ENCODE measurements at regions not wholly inside any gene's neighbourhood (a gene's known extent, or its start where the extent isn't known, plus 50 kb on each side); places are given as distances from the start of the nearest gene placed in this dataset.
"Not testable (repeated sequence)": the region's sequence is repeated elsewhere in the genome, so short reads cannot be mapped to it uniquely, and the experiment has no call there.

DNA sequence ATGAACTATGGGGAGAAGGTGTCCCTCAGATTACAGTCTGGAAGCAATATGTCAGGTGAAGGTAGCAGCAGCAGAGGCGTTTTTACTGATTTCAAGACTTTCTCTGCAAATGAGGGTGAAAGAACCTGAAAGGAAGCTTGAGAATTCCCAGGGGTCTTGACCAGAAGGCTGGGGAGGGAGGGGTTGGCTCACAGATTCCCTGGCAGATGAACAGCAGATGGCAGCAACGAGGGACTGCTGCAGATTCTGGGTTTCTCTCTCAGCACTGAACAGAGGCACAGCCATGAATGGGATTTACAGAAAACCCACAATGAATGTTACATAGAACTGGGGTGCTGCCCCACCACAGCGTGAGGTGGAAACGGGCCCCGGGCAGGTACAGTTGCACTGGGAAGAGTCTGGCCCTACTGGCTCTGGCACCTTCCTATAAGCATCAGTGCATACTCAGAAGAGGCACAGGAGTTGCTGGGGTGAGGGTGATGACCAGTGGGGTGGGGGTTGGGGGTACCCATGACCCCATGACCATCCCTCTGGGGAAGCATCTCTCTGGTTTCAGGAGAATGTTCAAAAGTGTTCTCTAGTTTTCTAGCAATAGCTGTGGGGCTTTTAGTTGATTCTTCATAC, 317.8 kb downstream of the SH2D4B start:
- DNase-seq (ENCODE audit: extremely low read depth in 1 of 2, low read depth in 1 of 2), result no peak

- no peak for DNase-seq (ENCODE audit: extremely low read depth in 1 of 2, low read depth in 1 of 2)
Observed at GRCh38 chr10:80856186-80856585, 318.5 kb downstream of the SH2D4B start.

GRCh38 chr10:80859279-80859678, 321.6 kb downstream of the SH2D4B start:
- DNase-seq (ENCODE audit: extremely low read depth in 1 of 2, low read depth in 1 of 2), result not testable (repeated sequence)

DNA sequence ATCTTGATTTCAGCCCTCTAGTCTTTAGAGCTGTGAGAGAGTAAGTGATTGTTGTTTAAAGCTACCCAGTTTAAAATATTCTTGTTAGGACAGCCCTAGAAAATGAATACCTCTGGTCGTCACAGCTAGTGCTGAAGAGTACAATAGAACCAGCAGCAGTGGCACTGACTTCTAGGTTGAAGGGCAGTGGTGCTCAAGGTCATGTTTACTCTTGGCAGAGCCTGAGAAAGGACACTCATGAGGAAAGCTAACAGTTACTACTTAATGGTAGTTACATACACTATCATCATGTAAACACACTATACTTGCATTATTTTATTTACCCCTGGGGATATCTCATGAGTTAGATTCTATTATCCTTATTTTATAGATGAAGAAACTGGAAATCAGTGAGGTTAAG, 323.0 kb downstream of the SH2D4B start:
- DNase-seq (ENCODE audit: extremely low read depth in 1 of 2, low read depth in 1 of 2), result no peak

- no peak for DNase-seq (ENCODE audit: extremely low read depth in 1 of 2, low read depth in 1 of 2)
Observed at GRCh38 chr10:80861882-80862281, 324.2 kb downstream of the SH2D4B start.

DNA sequence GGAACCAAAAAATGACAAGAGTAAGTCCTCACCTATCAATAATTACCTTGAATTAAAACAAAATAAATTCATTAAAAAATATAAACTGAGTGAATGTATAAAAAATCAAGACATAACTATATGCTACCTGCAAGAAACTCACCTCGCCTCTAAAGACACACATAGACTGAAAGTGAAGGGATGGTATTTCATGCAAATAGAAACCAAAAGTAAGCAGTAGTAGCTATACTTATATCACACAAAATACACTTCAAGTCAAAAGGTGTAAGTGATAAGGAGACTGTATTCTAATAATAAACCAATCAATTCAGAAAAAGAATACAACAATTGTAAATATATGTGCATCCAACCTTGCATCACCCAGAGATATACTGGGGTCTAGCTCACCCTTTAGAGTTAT, 332.6 kb downstream of the SH2D4B start:
- no peak for DNase-seq (ENCODE audit: extremely low read depth in 1 of 2, low read depth in 1 of 2)

DNA sequence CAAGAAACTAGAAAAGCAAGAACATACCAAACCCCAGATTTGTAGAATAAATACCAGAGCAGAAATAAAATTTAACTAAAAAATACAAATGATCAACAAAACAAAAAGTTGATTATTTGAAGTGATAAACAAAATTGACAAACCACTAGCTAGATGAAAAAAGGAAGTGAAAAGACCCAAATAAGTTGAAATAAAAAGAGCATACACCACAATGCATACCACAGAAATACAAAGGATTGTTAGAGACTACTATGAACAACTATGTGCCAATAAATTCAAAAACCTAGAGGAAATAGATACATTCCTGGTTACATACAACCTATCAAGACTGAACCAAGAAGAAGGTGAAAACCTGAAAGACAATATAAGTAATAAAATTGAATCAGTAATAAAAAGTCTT, 333.4 kb downstream of the SH2D4B start:
- DNase-seq (ENCODE audit: extremely low read depth in 1 of 2, low read depth in 1 of 2), result no peak

DNA sequence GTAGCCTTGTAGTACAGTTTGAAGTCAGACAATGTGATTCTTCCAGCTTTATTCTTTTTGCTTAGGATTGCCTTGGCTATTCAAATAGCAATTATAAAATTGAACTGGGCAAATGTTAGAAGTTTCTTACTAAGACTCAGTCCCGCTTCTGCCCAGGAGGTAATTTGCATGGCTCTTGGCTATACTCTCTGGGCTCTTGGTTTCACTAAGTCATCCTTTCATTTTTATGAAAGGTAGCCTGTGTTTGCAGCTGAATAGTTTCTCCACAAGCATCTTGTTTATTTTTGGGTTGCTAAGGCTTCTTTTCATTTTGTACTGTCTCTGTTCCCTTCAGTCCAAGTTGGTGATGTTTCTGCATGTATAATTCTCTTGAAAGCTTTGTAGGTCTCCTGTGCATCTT, 340.6 kb downstream of the SH2D4B start:
- no peak for DNase-seq (ENCODE audit: extremely low read depth in 1 of 2, low read depth in 1 of 2)

GRCh38 chr10:80890146-80890545, 352.4 kb downstream of the SH2D4B start:
- DNase-seq (ENCODE audit: extremely low read depth in 1 of 2, low read depth in 1 of 2), result no peak

GRCh38 chr10:80893256-80893655, 355.6 kb downstream of the SH2D4B start:
- no peak for DNase-seq (ENCODE audit: extremely low read depth in 1 of 2, low read depth in 1 of 2)

DNA sequence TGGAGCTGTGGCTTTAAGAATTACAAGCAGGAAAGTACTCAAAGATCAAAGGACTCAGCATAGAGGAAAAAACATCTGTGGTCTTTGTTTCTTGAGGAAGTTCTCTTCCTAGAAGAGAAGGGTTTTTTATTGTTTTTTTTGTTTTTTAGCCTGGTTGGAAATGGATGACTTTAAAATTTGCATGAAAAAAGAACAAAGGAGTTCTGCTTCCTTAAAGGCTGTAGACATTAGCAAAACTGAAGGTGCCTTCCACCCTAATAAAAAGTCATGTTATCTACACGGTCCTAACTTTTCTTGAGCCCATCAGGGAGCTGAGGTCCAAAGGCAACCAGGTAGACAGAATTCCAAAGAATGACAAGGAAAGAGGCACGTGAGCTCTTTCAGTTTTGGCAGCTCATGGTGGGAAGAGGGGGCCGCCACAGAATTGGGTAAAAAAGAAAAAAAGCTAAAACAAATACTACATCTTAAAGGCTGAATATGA, 356.6 kb downstream of the SH2D4B start:
- no peak for DNase-seq (ENCODE audit: extremely low read depth in 1 of 2, low read depth in 1 of 2)

GRCh38 chr10:80894797-80895467, 357.2 kb downstream of the SH2D4B start:
- DNase-seq (ENCODE audit: extremely low read depth in 1 of 2, low read depth in 1 of 2), result no peak

- no peak for DNase-seq (ENCODE audit: extremely low read depth in 1 of 2, low read depth in 1 of 2)
Observed at GRCh38 chr10:80896076-80896475, 358.4 kb downstream of the SH2D4B start.

- DNase-seq (ENCODE audit: extremely low read depth in 1 of 2, low read depth in 1 of 2), result no peak
Observed at GRCh38 chr10:80896959-80897358, 359.3 kb downstream of the SH2D4B start.

DNA sequence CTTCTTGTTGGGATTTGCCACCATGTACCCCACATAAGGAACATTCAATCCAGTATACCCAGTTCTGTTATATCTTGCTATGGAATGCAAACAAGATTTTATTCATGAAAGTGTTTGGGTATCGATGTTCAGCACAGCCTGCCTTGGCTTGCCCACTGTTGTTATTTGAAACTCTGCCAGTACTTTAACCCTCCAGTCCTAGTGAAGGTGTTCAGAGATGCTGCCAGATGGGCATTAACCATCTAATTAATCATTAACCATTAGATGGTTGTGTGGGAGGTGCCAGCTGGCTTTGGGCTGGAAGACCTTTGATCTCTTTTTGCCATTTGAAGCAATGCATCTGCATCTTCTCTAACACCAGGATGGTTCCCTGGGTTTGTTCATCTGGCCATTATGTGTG, 363.0 kb downstream of the SH2D4B start:
- no peak for DNase-seq (ENCODE audit: extremely low read depth in 1 of 2, low read depth in 1 of 2)

DNA sequence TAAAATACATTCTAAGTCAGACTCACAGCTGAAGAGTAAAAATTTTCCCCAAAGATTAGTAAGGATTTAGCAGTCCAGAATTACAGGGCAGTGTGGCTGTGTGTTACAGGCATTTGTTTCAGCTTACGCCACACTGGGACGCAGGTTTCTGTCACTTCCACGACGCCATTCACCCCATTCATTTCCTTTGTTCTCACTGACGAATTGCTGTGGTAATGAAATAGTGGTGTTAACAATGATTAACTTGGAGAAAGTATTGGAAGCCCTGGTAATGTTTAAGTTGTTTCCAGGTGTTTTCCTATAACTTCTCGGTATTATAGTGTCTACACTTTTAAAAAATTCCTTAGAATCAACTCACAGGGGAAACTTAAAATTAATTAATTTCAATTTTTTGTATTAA, 370.9 kb downstream of the SH2D4B start:
- DNase-seq (ENCODE audit: extremely low read depth in 1 of 2, low read depth in 1 of 2), result no peak

DNA sequence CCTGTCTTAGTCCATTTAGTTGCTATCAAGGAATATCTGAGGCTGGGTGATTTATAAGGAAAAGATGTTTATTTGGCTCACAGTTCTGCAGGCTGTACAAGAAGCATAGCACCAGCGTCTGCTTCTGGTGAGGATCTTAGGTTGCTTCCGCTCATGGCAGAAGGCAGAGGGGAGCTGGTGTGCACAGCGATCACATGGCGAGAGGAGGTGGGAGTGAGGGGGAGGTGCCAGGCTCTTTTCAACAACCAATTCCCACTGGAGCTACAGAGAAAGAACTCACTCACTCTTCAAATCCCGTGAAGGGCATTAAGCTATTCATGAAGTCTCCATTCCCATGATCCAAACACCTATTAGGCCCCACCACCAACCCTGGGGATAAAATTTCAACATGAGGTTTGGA, 371.6 kb downstream of the SH2D4B start:
- DNase-seq (ENCODE audit: extremely low read depth in 1 of 2, low read depth in 1 of 2), result no peak

- DNase-seq (ENCODE audit: extremely low read depth in 1 of 2, low read depth in 1 of 2), result no peak
Observed at GRCh38 chr10:80917636-80918035, 379.9 kb downstream of the SH2D4B start.

GRCh38 chr10:80921032-80921431, 383.3 kb downstream of the SH2D4B start:
- no peak for DNase-seq (ENCODE audit: extremely low read depth in 1 of 2, low read depth in 1 of 2)

- no peak for DNase-seq (ENCODE audit: extremely low read depth in 1 of 2, low read depth in 1 of 2)
Observed at GRCh38 chr10:80924063-80924952, 386.6 kb downstream of the SH2D4B start.

DNA sequence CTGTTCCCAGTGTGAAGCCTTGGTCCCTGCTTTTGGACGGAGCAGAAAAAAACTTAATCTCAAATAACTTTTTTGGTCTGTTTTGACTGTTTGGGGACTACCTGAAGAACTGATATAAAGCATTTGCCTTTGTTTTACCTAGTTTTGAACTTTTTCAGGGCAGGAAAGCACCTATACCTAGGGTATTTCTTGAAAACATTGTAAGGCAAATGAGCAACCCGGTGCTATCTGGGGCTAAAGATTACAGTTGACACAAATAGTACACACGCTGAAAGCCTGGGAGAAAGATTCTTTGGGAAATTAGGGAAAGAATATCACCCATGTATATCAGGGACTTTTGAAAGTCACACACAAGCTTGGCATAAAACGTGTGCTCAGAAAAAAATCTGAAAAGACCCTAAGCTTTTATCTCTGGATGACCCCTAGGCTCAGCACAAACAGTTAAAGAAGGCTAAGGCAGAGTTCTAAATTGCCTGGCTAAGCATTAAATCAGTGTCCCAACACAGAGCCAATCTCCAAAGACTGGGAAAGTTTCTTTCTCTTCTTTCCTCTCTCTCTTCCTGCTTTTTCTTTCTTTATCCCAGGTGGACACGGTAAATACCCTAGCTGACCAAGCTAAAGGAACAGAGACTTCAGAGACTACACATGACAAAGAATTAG, 389.8 kb downstream of the SH2D4B start:
- no peak for DNase-seq (ENCODE audit: extremely low read depth in 1 of 2, low read depth in 1 of 2)
